ENCODE measurements at regions not wholly inside any gene's neighbourhood (a gene's known extent, or its start where the extent isn't known, plus 50 kb on each side); places are given as distances from the start of the nearest gene placed in this dataset.

GRCh38 chr5:125609011-125609410 lies 814.2 kb upstream of the GRAMD2B start:
- Histone ChIP-seq H3K9me3 (no peaks in the 10 kb centered on the region), H3K4me3 (no peak overlapping the region), H3K4me1 (no peaks in the 10 kb centered on the region), H3K36me3 (no peaks in the 10 kb centered on the region), H3K27ac (no peak overlapping the region), H3K27me3 (no peaks in the 10 kb centered on the region)
- no peak for TF ChIP-seq CTCF (IDR thresholded peaks at IDR 0.05)
- 86 to 100% methylated on average over 1 of the region's 1 CpG for WGBS, 2 donors (ENCODE audit: low coverage in 1 of 2)
- DNase-seq: no peak
- in situ Hi-C loops (cut with MboI; ENCODE audit: low pct_ligation_motif_present in 1 of 4, low pct_unique_long_range_greater_than_20kb in 1 of 4, low sequenced_read_pairs in 3 of 4) (no loop called here), intact Hi-C loops (cut with DNase I; ENCODE audit: low total_unique reads) (no loop called here)

GRCh38 chr5:125610892-125611291 lies 812.3 kb upstream of the GRAMD2B start:
- 70 to 71% methylated on average over 2 of the region's 2 CpGs for WGBS, 2 donors (ENCODE audit: low coverage in 1 of 2)
- Histone ChIP-seq H3K4me1 (no peaks in the 10 kb centered on the region), H3K9me3 (no peaks in the 10 kb centered on the region), H3K27ac (no peak overlapping the region), H3K27me3 (no peaks in the 10 kb centered on the region), H3K4me3 (no peak overlapping the region), H3K36me3 (no peaks in the 10 kb centered on the region)
- in situ Hi-C loops (cut with MboI; ENCODE audit: low pct_ligation_motif_present in 1 of 4, low pct_unique_long_range_greater_than_20kb in 1 of 4, low sequenced_read_pairs in 3 of 4): no loop called here
- DNase-seq: no peak
- no peak for TF ChIP-seq POLR2A (IDR thresholded peaks at IDR 0.05)
- TF ChIP-seq CTCF (IDR thresholded peaks at IDR 0.05): no peak
- TF ChIP-seq EP300 (IDR thresholded peaks at IDR 0.05; ENCODE audit: low read depth): no peak
- no peak for TF ChIP-seq POLR2AphosphoS5 (IDR thresholded peaks at IDR 0.05)
- intact Hi-C loops (cut with DNase I; ENCODE audit: low total_unique reads): no loop called here

GRCh38 chr5:125611541-125611940 lies 811.7 kb upstream of the GRAMD2B start:
- H3K4me3 ChIP-seq: no peak overlapping the region
- H3K9me3 ChIP-seq: no peaks in the 10 kb centered on the region
- no peaks in the 10 kb centered on the region for H3K4me1 ChIP-seq
- in situ Hi-C loops (cut with MboI; ENCODE audit: low pct_ligation_motif_present in 1 of 4, low pct_unique_long_range_greater_than_20kb in 1 of 4, low sequenced_read_pairs in 3 of 4) (no loop called here), intact Hi-C loops (cut with DNase I; ENCODE audit: low total_unique reads) (no loop called here)
- no peak for DNase-seq
- TF ChIP-seq POLR2A (IDR thresholded peaks at IDR 0.05) (no peak), POLR2AphosphoS5 (IDR thresholded peaks at IDR 0.05) (no peak), EP300 (IDR thresholded peaks at IDR 0.05; ENCODE audit: low read depth) (no peak), CTCF (IDR thresholded peaks at IDR 0.05) (no peak)
- H3K27ac ChIP-seq: no peak overlapping the region
- no peaks in the 10 kb centered on the region for H3K36me3 ChIP-seq
- no peaks in the 10 kb centered on the region for H3K27me3 ChIP-seq

GRCh38 chr5:125612181-125612721 lies 811.0 kb upstream of the GRAMD2B start:
- intact Hi-C loops (cut with DNase I; ENCODE audit: low total_unique reads): no loop called here
- H3K36me3 ChIP-seq: no peaks in the 10 kb centered on the region
- H3K4me3 ChIP-seq: no peak overlapping the region
- TF ChIP-seq POLR2AphosphoS5 (IDR thresholded peaks at IDR 0.05): no peak
- TF ChIP-seq CTCF (IDR thresholded peaks at IDR 0.05): no peak
- no peak overlapping the region for H3K27ac ChIP-seq
- DNase-seq: no peak
- H3K9me3 ChIP-seq: no peaks in the 10 kb centered on the region
- in situ Hi-C loops (cut with MboI; ENCODE audit: low pct_ligation_motif_present in 1 of 4, low pct_unique_long_range_greater_than_20kb in 1 of 4, low sequenced_read_pairs in 3 of 4): no loop called here
- H3K27me3 ChIP-seq: no peaks in the 10 kb centered on the region
- no peaks in the 10 kb centered on the region for H3K4me1 ChIP-seq
- WGBS, 2 donors (ENCODE audit: low coverage in 1 of 2): 73 to 76% methylated on average over 7 to 15 of the region's 15 CpGs
